NOMO-1 (cell line): ENCODE measurements at regions not wholly inside any gene's neighbourhood (a gene's known extent, or its start where the extent isn't known, plus 50 kb on each side); places are given as distances from the start of the nearest gene placed in this dataset.
"Not testable (repeated sequence)": the region's sequence is repeated elsewhere in the genome, so short reads cannot be mapped to it uniquely, and the experiment has no call there.

ENCODE experiments used
- DNase-seq, 2 experiments: peaks; one replicate each; lab custom pipeline; 2025; ENCODE audit not compliant: unreplicated experiment in 2 of 2; lab: John Stamatoyannopoulos, UW

GRCh38 chr6:156689656-156690055 lies 87.5 kb upstream of the ARID1B start:
- peak; percentile 28 to 40 for DNase-seq

DNA sequence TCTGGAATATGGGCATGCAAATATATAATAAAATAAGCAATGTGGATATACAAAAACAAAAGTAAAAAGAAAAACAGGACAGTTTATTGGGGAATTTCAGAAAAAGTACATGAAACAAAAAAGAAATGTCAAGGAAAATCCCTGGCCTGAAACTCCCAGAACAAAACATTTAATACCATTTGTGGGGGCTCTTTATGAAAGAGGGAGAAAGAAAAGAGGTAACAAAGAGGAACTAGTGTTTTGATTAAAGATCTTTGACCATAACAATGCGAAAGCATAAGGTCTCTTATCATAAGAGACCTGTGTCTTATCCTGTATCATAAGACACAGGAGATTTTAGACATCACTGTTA lies 88.6 kb upstream of the ARID1B start:
- DNase-seq, result no peak

GRCh38 chr6:156687789-156688619 lies 89.2 kb upstream of the ARID1B start:
- no peak for DNase-seq

DNA sequence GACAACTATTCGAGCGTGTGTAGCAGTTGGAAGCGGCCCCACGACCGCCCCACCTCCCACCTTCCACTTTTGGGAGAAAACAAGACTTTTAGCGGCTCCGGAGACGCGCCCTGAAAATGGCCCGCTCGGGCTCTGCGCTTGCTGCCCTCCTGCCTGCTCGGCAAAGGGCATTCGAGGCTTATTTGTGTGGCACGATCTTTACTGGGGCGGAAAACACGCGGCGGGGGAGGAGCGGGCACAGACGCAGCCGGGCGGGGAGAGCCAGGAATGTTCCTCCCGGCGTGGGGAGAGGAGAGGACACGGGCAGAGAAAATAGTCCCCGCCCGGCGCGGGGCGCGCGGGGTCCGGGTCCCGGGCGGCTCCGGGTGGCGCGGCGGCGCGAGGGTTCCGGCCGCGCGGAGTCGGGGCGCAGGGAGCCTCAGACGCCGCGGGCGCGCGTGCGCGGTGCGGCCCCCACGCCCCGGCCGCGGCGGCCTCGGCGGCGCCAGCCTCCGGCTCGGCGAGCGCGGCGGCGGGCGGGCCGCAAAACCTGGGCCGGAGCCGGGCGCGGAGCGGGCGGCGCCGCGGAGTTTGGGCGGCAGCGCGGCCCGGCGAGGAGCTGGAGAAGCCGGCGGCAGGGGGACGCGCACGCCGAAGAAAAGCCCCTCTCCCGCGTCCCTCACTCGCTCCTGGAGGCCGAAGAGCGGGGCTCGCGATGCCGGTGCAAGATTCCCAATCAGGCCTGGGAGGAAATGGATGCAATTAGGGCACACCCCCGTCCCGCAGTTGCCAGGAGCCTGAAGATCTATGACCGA lies 90.0 kb upstream of the ARID1B start:
- peak; percentile 54 to 84 for DNase-seq

DNA sequence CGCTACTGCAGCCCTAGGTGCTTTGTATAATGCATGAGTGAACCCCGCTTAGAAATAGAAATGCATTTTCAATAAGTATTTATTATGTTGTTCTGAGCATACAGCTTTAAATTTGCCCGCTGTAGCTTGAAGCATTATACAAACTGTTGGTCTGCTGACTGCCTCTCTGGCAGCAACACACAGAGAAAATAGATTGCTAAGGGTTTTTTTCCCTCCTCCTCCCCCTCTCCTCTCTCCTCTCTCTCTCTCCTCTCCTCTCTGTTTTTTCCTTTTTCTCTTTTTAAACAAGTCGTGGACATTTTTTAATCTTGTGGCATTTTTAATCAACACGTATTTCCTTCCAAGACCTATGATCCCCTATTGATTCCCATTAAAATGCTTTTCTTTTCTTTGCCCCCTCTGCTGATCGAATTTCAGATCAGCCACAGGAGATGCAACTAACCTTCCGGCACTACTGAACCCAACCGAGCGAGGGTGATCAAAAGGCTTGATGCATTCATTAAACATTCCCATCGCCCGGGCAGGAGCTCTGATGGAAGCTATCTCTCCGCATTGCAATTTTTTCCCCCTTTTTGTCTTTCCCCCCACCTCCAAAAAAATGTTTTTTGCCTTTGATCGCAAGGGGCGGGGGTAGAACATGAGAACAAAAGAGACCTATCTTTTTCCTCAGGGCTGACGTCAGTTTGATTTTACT lies 90.7 kb upstream of the ARID1B start:
- peak in 1 of 2 experiments; percentile 48 for DNase-seq

- DNase-seq, result no peak
Observed at GRCh38 chr6:156685823-156686222, 91.4 kb upstream of the ARID1B start.

- DNase-seq, result no peak
Observed at GRCh38 chr6:156683821-156684220, 93.4 kb upstream of the ARID1B start.

DNA sequence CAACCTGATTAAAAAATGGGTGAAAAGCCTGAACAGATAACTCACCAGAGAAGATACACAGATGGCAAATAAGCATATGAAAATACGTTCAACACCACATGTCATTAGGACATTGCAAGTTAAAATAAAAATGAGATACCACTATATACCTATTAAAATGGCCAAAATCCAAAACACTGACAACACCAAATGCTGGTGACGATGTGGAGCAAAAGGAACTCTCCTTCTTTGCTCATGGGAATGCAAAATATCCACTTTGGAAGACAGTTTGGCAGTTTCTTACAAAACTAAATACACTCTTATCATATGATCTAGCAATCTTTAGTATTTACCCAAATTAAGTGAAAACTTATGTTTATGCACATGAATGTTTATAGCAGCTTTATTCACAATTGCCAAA lies 100.5 kb upstream of the ARID1B start:
- no peak for DNase-seq

DNA sequence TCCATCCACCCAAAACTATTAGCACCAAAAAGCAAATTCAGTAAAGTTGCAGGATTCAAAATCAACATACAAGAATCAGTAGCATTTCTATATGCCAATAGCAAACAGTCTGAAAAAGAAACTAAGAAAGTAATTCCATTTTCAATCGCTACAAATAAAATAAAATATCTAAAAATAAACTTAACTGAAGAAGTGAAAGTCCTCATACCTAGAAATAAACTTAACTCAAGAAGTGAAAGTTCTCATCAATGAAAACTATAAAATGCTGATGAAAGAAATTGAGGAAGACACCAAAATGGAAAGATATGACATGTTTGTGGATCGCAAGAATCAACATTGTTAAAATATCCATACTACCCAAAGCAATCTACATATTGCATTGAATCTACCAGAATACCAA lies 103.0 kb upstream of the ARID1B start:
- DNase-seq, result no peak

GRCh38 chr6:156670097-156670496 lies 107.1 kb upstream of the ARID1B start:
- not testable (repeated sequence) for DNase-seq

- peak; percentile 46 to 59 for DNase-seq
Observed at GRCh38 chr6:156662025-156662445, 115.1 kb upstream of the ARID1B start.

DNA sequence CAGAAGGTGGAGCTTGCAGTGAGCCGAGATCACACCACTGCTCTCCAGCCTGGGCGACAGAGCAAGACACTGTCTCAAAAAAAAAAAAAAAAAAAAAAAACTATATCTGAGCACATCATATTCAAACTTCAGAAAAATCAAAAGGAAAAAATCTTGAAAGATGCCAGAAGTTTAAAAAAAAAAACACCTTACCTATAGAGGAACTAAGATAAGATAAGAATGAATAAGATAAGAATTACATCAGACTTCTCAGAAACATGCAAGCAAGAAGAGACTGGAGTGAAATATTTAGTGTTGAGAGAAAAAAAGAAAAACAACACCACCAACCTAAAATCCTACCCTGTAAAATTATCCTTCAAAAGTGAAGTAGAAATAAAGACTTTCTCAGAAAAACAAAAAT lies 116.8 kb upstream of the ARID1B start:
- no peak for DNase-seq

DNA sequence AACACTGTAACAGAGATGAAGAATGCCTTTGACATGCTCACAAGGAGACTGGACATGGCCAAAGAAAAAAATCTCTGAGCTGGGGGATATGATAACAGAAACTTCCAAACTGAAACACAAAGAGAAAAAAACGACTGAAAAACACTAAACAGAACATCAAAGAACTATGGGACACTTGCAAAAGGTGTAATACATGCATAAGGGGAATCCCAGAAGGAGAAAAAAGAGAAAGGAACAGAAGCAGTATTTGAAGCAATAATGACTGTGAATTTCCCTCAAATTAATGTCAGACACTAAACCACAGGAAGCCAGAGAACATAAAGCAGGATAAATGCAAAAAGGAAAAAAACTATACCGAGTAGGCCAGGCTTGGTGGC lies 117.4 kb upstream of the ARID1B start:
- no peak for DNase-seq

GRCh38 chr6:156658966-156659821 lies 118.0 kb upstream of the ARID1B start:
- DNase-seq, result no peak

GRCh38 chr6:156658186-156658965 lies 118.8 kb upstream of the ARID1B start:
- no peak for DNase-seq

DNA sequence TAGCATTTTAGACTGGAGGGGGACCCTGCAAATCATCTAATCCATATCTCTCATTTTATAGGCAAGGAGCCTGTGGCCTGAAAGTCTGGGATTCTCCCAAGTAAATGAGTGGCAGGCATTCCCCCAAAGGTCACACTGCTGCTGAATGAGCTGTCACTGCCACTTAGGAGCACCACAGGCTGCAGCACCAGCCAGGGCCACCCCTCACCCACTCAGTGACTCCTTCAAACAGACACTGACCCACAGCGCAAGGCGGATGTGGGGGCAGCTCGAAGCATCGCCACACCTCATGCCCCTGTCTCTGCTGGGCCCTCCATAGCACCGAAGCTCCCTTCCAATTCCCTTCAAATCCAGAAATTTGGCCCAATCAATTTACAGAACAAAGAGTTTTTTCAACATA lies 119.9 kb upstream of the ARID1B start:
- DNase-seq, result no peak

DNA sequence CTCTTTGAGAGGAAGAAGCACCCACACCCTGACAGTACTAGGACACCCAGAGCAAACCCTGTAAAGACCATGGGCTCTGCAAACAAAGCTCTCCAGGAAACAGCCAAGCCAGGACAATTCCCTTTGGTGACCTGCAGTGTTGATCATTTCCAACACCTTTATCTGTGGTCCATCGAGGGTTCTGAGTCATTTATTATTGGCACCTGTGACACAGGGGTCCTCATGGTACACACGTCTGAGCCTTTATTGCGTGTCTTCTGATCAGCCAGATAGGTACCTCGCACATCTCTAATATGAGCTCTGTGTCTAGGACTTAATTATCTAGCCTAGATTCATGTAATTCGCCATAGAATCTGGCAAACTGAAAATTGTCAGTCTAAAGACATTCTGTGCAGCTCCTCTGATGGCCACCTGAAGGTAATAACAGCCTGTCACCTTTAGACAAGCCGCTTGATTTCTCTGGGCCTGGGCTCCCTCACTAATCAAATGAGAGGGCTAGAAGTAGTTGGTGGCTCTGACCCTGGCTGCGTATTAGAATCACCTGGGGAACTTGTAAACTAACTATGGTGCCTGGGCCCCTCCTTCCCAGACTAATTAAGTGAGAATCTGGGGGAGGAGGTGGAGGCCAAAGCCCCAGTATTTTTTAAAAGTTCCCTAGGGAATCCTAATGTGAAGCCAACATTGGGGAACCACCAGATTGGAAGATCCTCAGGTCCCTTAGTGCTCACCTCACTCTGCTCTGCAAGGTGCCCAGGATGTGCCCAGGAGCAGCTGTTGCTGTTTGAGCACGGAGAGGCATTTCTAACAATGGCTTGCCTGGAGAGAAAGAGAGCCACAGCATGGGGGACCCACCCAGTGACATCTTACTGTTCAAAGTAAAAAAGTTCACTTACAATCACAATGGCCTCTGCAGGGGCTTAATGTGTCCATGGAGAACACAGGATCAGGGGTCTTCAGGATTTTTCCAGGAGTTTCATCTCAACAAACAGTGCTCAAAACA lies 122.0 kb upstream of the ARID1B start:
- no peak for DNase-seq

- DNase-seq, result no peak
Observed at GRCh38 chr6:156652231-156652750, 124.9 kb upstream of the ARID1B start.
